Common myeloid progenitor, CD34-positive (primary cell): ENCODE measurements at regions not wholly inside any gene's neighbourhood (a gene's known extent, or its start where the extent isn't known, plus 50 kb on each side); places are given as distances from the start of the nearest gene placed in this dataset.

Experiments used
- CTCF ChIA-PET: fragments of 350-600 bp; sonication (Branson Sonifier 250); formaldehyde crosslinking; loops from one replicate; lab custom pipeline; 2021; ENCODE audit warnings: antibody characterized with exemption; lab: Charles Lee
- POLR2A ChIA-PET: fragments of 350-600 bp; sonication (Branson Sonifier 250); formaldehyde crosslinking; loops from one replicate; lab custom pipeline; 2021; ENCODE audit warnings: antibody characterized with exemption; lab: Charles Lee
- DNase-seq, 3 donors: peaks; one replicate each; pipeline versions ENCODE4 v3.0.0 to v3.0.0-alpha.2; 2013
- H3K27ac ChIP-seq, 2 experiments: 1 replicate in 1 of 2; 2 replicates in 1 of 2; pipeline ENCODE4 v1.7.0; 2013; ENCODE audit warnings: inconsistent platforms in 2 of 2, low read length in 2 of 2, mild to moderate bottlenecking in 2 of 2, low read depth in 1 of 2, moderate library complexity in 1 of 2; ENCODE audit not compliant: severe bottlenecking in 2 of 2, insufficient read depth in 1 of 2, poor library complexity in 1 of 2
- H3K27me3 ChIP-seq, 5 experiments: replicated peaks in 2 of 5; 1 replicate in 3 of 5; 2 replicates in 2 of 5; pipeline versions ENCODE4 v1.6.1 to v1.7.0; 2013; ENCODE audit warnings: low read length in 4 of 5, mild to moderate bottlenecking in 2 of 5, moderate library complexity in 2 of 5, inconsistent platforms in 1 of 5; ENCODE audit not compliant: insufficient read depth in 5 of 5, control insufficient read depth in 4 of 5
- H3K36me3 ChIP-seq, 4 experiments: 1 replicate in 2 of 4; 2 replicates in 2 of 4; pipeline versions ENCODE4 v1.6.1 to v1.7.0; 2013; ENCODE audit warnings: low read length in 3 of 4, control low read depth in 1 of 4, mild to moderate bottlenecking in 1 of 4; ENCODE audit not compliant: control insufficient read depth in 4 of 4, insufficient read depth in 4 of 4
- H3K4me1 ChIP-seq, 4 experiments: 1 replicate in 3 of 4; 2 replicates in 1 of 4; pipeline versions ENCODE4 v1.6.1 to v1.7.1; 2013; ENCODE audit warnings: low read length in 3 of 4, mild to moderate bottlenecking in 3 of 4, control low read depth in 1 of 4, inconsistent platforms in 1 of 4, moderate library complexity in 1 of 4; ENCODE audit not compliant: control insufficient read depth in 4 of 4, insufficient read depth in 4 of 4; ENCODE audit errors: control extremely low read depth in 1 of 4
- H3K4me3 ChIP-seq, 7 experiments: 1 replicate in 4 of 7; 2 replicates in 3 of 7; pipeline versions ENCODE4 v1.5.1 to v1.7.0; 2013; ENCODE audit warnings: mild to moderate bottlenecking in 7 of 7, low read length in 6 of 7, moderate library complexity in 6 of 7, inconsistent platforms in 2 of 7, low read depth in 2 of 7, control low read depth in 1 of 7; ENCODE audit not compliant: insufficient read depth in 4 of 7, control insufficient read depth in 1 of 7; ENCODE audit errors: extremely low read depth in 1 of 7
- H3K9me3 ChIP-seq, 5 experiments: 1 replicate in 4 of 5; 2 replicates in 1 of 5; pipeline versions ENCODE4 v1.6.1 to v1.7.1; 2013; ENCODE audit warnings: low read length in 4 of 5, mild to moderate bottlenecking in 2 of 5, inconsistent platforms in 1 of 5, low read depth in 1 of 5, moderate library complexity in 1 of 5; ENCODE audit not compliant: control insufficient read depth in 4 of 5, insufficient read depth in 2 of 5; ENCODE audit errors: control extremely low read depth in 1 of 5
- WGBS: methylation state at CpG from one replicate; pipeline ENCODE4 v1.1.5; 2013; ENCODE audit not compliant: insufficient coverage; 5-methylcytosine and 5-hydroxymethylcytosine counted together

DNA sequence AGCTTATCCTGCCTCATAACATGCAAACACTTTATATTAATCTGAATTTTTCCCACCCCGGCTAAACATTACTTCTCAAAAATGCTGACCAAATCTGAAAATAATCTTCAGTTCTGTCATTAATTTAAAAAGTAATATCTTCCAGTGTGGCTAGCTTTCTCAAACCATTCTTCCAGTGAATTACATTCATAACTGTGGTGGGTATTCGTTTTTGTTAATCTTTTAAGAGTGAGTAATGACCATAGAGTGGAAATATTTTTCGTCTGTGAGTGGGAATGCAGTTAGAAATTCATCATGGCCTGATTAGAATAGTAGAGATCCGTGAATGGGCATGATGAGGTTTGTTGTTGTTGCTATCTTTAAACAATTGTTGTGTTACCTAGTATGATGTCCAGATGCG lies 138.6 kb upstream of the SFRP2 start:
- peaks cover 0 to 2% (median 0%) of the 10 kb centered on the region in 5 experiments for H3K27me3 ChIP-seq
- H3K27ac ChIP-seq, result no peak overlapping the region
- no peaks in the 10 kb centered on the region for H3K4me1 ChIP-seq
- WGBS, result 86% methylated on average over 3 of the region's 5 CpGs
- no peaks in the 10 kb centered on the region for H3K36me3 ChIP-seq
- no peak overlapping the region for H3K4me3 ChIP-seq
- POLR2A ChIA-PET, result no interaction called here
- H3K9me3 ChIP-seq, result no peaks in the 10 kb centered on the region
- CTCF ChIA-PET, result no interaction called here
- DNase-seq, result no peak

- ChIA-PET POLR2A (no interaction called here), CTCF (no interaction called here)
- Histone ChIP-seq H3K27ac (no peak overlapping the region), H3K4me1 (no peaks in the 10 kb centered on the region), H3K4me3 (no peak overlapping the region), H3K36me3 (no peaks in the 10 kb centered on the region), H3K27me3 (no peaks in the 10 kb centered on the region), H3K9me3 (no peaks in the 10 kb centered on the region)
- WGBS, result 100% methylated on average over 1 of the region's 2 CpGs
- DNase-seq, result no peak
Measured at GRCh38 chr4:153922148-153922547, 133.3 kb upstream of the SFRP2 start.

DNA sequence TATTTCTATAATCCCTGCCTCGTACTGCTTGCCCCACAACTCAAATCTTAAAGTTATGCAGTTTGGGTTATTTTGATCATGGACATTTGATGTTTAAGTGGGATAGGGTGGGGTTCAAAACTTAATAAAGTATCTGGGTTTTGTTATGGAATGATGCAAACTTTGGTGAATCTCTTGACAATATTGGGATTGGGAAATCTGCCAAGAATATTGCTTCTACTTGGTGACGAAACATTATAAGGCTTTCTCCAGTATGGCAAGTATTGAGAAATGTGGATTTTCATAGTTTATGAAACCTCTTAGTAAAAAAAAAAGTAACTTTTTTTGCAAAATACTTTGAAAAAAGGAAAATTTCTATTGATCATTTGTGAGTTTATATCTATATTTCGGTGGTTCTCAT lies 130.8 kb upstream of the SFRP2 start:
- DNase-seq, result no peak
- H3K36me3 ChIP-seq, result no peaks in the 10 kb centered on the region
- no peak overlapping the region for H3K27ac ChIP-seq
- no CpG with 5 or more reads among the region's 3 CpGs for WGBS
- H3K4me3 ChIP-seq, result no peak overlapping the region
- ChIA-PET POLR2A (no interaction called here), CTCF (no interaction called here)
- no peaks in the 10 kb centered on the region for H3K4me1 ChIP-seq
- H3K27me3 ChIP-seq, result no peaks in the 10 kb centered on the region
- no peaks in the 10 kb centered on the region for H3K9me3 ChIP-seq

DNA sequence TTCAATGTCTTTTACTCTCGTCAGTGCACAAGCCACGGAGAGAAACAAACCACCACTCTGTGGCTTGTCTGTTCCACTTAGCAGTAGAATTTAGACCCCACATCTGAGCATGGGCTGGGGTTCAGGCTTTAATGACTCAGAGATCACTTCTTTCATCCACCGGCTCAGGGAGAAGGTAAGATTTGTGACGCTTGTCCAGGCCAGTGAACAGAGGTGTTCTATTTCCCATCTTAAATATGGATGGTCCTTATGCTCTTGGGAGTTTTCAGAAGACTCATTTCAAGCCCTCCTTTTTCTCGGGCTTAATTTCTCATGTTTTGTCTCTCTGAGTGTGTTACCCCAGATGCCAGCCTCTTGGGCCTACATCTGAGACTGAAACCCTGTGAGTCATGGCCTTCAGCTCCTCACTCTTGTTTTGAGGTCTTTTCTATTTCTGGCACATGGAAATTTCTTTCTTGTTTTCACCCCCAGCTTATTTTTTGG lies 127.4 kb upstream of the SFRP2 start:
- POLR2A ChIA-PET, result no interaction called here

DNA sequence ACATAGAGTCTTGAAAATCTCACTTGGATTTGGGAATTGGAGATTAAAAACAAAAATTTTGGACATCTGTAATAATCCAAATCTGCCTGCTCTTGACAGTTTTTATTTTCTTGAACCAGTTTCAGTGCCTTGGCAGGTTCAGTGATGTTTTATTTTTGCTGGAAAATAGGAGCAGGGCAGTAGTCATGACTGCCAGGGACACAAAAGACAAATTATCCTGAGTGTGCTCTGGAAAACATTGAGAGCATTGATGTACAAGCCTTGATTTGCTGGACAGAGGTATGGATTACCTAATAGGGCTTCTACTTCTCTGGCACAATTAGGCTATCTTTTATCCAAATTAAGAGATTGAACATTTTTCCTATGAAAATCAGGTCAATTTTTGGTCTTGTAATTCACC lies 123.4 kb upstream of the SFRP2 start:
- ChIA-PET CTCF (no interaction called here), POLR2A (no interaction called here)
- no peak for DNase-seq
- Histone ChIP-seq H3K36me3 (no peaks in the 10 kb centered on the region), H3K4me3 (no peak overlapping the region), H3K27ac (no peak overlapping the region), H3K4me1 (no peaks in the 10 kb centered on the region), H3K27me3 (peaks cover 0 to 2% (median 0%) of the 10 kb centered on the region in 5 experiments), H3K9me3 (peaks cover 0 to 2% (median 0%) of the 10 kb centered on the region in 5 experiments)

More for the DNA sequence above, 127.4 kb upstream of the SFRP2 start:
- no peaks in the 10 kb centered on the region for H3K4me1 ChIP-seq
- H3K36me3 ChIP-seq, result no peaks in the 10 kb centered on the region
- 89% methylated on average over 5 of the region's 5 CpGs for WGBS
- CTCF ChIA-PET, result no interaction called here
- H3K27me3 ChIP-seq, result no peaks in the 10 kb centered on the region
- H3K4me3 ChIP-seq, result no peak overlapping the region
- peaks cover 0 to 2% (median 0%) of the 10 kb centered on the region in 5 experiments for H3K9me3 ChIP-seq
- no peak for DNase-seq
- no peak overlapping the region for H3K27ac ChIP-seq

DNA sequence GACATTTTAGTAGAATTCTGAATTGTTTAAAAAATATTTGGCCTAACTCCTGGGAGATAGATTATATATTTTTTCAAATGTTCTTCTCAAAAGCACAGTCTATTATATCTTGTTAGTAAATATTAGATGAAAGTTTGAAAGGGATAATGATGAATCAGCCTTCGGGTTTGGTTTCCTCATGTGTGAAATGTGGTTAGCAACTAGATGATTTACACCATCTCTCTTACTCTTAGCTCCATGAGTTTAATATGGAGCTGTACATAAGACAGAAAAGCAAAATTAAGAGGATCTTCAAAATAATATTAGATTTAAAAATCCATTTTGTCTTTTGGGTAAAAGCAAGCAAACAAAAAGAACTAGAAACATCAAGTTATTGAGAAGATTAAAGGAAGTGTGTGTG lies 120.8 kb upstream of the SFRP2 start:
- Histone ChIP-seq H3K36me3 (no peaks in the 10 kb centered on the region), H3K4me1 (no peaks in the 10 kb centered on the region), H3K9me3 (peaks cover 0 to 2% (median 0%) of the 10 kb centered on the region in 5 experiments), H3K27ac (no peak overlapping the region), H3K27me3 (peaks cover 0 to 3% (median 0%) of the 10 kb centered on the region in 5 experiments), H3K4me3 (no peak overlapping the region)
- ChIA-PET CTCF (no interaction called here), POLR2A (no interaction called here)
- no CpG with 5 or more reads among the region's 1 CpG for WGBS
- peak in 1 of 3 donors; percentile 7 for DNase-seq

DNA sequence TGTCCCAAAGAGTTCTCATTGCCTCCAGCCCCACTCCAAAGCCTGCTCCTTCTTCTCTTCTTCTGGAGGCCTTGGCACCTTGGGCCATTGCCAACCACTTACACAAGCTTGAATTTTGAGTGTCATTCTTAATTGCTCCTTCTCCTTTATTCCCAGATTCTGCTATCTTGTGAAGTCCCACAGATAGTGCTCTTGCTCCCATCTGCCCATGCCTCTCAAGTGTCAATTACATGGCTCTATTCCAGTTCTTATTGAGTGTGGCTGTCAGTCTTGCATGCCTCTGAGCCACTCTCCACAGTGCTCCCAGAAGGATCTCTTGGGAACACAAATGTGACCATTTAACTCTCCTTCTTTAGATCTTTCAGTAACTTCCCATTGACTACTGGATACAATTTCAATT lies 117.3 kb upstream of the SFRP2 start:
- POLR2A ChIA-PET, result no interaction called here
- Histone ChIP-seq H3K4me1 (no peaks in the 10 kb centered on the region), H3K27me3 (peaks cover 0 to 3% (median 0%) of the 10 kb centered on the region in 5 experiments), H3K4me3 (no peak overlapping the region), H3K9me3 (no peaks in the 10 kb centered on the region), H3K27ac (no peak overlapping the region), H3K36me3 (no peaks in the 10 kb centered on the region)
- no peak for DNase-seq
- CTCF ChIA-PET, result no interaction called here
